ENCODE measurements at regions not wholly inside any gene's neighbourhood (a gene's known extent, or its start where the extent isn't known, plus 50 kb on each side); places are given as distances from the start of the nearest gene placed in this dataset.

- TF ChIP-seq CTCF (IDR thresholded peaks at IDR 0.05) = no peak
- no peak for TF ChIP-seq EP300 (IDR thresholded peaks at IDR 0.05)
These were observed 768.3 kb downstream of the RNF144A start for GRCh38 chr2:7685342-7686015.
